K562 (cell line): ENCODE measurements at regions not wholly inside any gene's neighbourhood (a gene's known extent, or its start where the extent isn't known, plus 50 kb on each side); places are given as distances from the start of the nearest gene placed in this dataset.

Source experiments
- ATAC-seq: fragments of 200-7000 bp; cut with Tn5 transposase; 3 replicates; pipeline ENCODE4 v1.9.1; 2020; ENCODE audit warnings: moderate library complexity
- BruUV-seq: library from RNA; stranded (reverse); fragments of 400-500 nt; replicated peaks from 2 replicates; lab custom pipeline; 2021; lab: Mats Ljungman, UMichigan
- CTCF ChIA-PET: fragments of 300-600 bp; formaldehyde crosslinking; extraction: SDS; loops from one replicate; lab custom pipeline; 2021; ENCODE audit warnings: low intra/inter-chr PET ratio; lab: Yijun Ruan, JAX
- POLR2A ChIA-PET: fragments of 300-600, 350-650 bp; sonication (Branson Sonifier 250); formaldehyde crosslinking; extraction: SDS; loops from one replicate; lab custom pipeline; 2021; ENCODE audit warnings: antibody characterized with exemption, inconsistent platforms; lab: Yijun Ruan, JAX
- DNase-seq, 4 experiments: peaks; one replicate each; pipeline versions ENCODE4 v3.0.0 to v3.0.0-alpha.2; 2011 to 2018; ENCODE audit warnings: low spot score in 3 of 4, mixed read lengths in 3 of 4; ENCODE audit errors: extremely low read depth in 1 of 4
- FAIRE-seq: peaks from 2 replicates; lab custom pipeline; 2011; peaks lifted over from hg19 to GRCh38; lab: Jason Lieb, UNC
- H2AFZ ChIP-seq: 2 replicates; pipeline ENCODE4 v1.6.0; 2011; ENCODE audit warnings: low read depth, low read length, control low read depth, inconsistent platforms
- H3K27ac ChIP-seq: fragments of 200-600 bp; 3 replicates; pipeline ENCODE4 v1.8.0; 2011; ENCODE audit warnings: low read depth, mild to moderate bottlenecking, control low read depth, inconsistent platforms, low read length, moderate library complexity, mixed read lengths; ENCODE audit errors: extremely low read depth
- H3K27me3 ChIP-seq, 2 experiments: fragments of 300-600 bp in 1 of 2; 2 replicates in 1 of 2; 3 replicates in 1 of 2; pipeline versions ENCODE4 v1.6.0 to v1.8.0; 2011; ENCODE audit warnings: inconsistent platforms in 2 of 2, low read length in 2 of 2, mild to moderate bottlenecking in 1 of 2, mixed read lengths in 1 of 2, moderate library complexity in 1 of 2; ENCODE audit not compliant: control insufficient read depth in 2 of 2, insufficient read depth in 2 of 2
- H3K36me3 ChIP-seq: fragments of 300-600 bp; 3 replicates; pipeline ENCODE4 v1.8.0; 2011; ENCODE audit warnings: mild to moderate bottlenecking, low read length, inconsistent platforms; ENCODE audit not compliant: control insufficient read depth, insufficient read depth
- H3K4me1 ChIP-seq, 2 experiments: fragments of 200-600 bp in 1 of 2; replicated peaks in 1 of 2; 2 replicates in 1 of 2; 3 replicates in 1 of 2; pipeline versions ENCODE4 v1.5.1 to v1.8.0; 2011; ENCODE audit warnings: inconsistent platforms in 2 of 2, low read length in 2 of 2, mild to moderate bottlenecking in 1 of 2, mixed read lengths in 1 of 2, moderate library complexity in 1 of 2; ENCODE audit not compliant: control insufficient read depth in 2 of 2, insufficient read depth in 2 of 2
- H3K4me2 ChIP-seq: 2 replicates; pipeline ENCODE4 v1.6.1; 2011; ENCODE audit warnings: low read length, control low read depth, inconsistent platforms, mixed read lengths; ENCODE audit not compliant: insufficient read depth
- H3K4me3 ChIP-seq: fragments of 200-600 bp; sonication (generic), shearing (Covaris generic); 2 replicates; pipeline ENCODE4 v1.5.1; 2016; ENCODE audit warnings: control low read depth, inconsistent platforms
- H3K79me2 ChIP-seq: fragments of 200-600 bp; 3 replicates; pipeline ENCODE4 v1.8.0; 2011; ENCODE audit warnings: low read length, inconsistent platforms; ENCODE audit not compliant: control insufficient read depth, insufficient read depth
- H3K9ac ChIP-seq, 2 experiments: 2 replicates each; pipeline versions ENCODE4 v1.6.0 to v1.6.1; 2011; ENCODE audit warnings: low read depth in 2 of 2, low read length in 2 of 2, control low read depth in 1 of 2, inconsistent platforms in 1 of 2, mild to moderate bottlenecking in 1 of 2, mixed read lengths in 1 of 2; ENCODE audit not compliant: insufficient read depth in 1 of 2
- H3K9me1 ChIP-seq: one replicate; pipeline ENCODE4 v1.6.0; 2011; ENCODE audit warnings: inconsistent platforms, mild to moderate bottlenecking, low read length, moderate library complexity; ENCODE audit not compliant: control insufficient read depth, insufficient read depth
- H3K9me3 ChIP-seq: replicated peaks from 2 replicates; pipeline ENCODE4 v1.5.1; 2011; ENCODE audit warnings: low read depth, low read length, inconsistent platforms; ENCODE audit not compliant: control insufficient read depth, insufficient read depth
- H4K20me1 ChIP-seq: replicated peaks from 2 replicates; pipeline ENCODE4 v1.6.1; 2011; ENCODE audit warnings: low read length, inconsistent platforms, mixed read lengths; ENCODE audit not compliant: control insufficient read depth, insufficient read depth
- BCOR ChIP-seq: fragments of 450-650 bp; IDR thresholded peaks from 2 replicates; pipeline ENCODE4 v1.6.1; 2016
- CBX3 ChIP-seq, 2 experiments: IDR thresholded peaks; 1 replicate in 1 of 2; 2 replicates in 1 of 2; pipeline ENCODE4 v1.6.1; 2012; ENCODE audit warnings: inconsistent platforms in 2 of 2, low read length in 2 of 2, borderline replicate concordance in 1 of 2, control low read depth in 1 of 2
- CREB3 ChIP-seq: fragments of 450-650 bp; conservative IDR thresholded peaks from 2 replicates; pipeline ENCODE4 v1.6.1; 2016; ENCODE audit warnings: missing genetic modification characterization, low read depth, mild to moderate bottlenecking, missing compliant biosample characterization, moderate library complexity
- CREM ChIP-seq: IDR thresholded peaks from 2 replicates; pipeline ENCODE4 v1.6.1; 2014; ENCODE audit warnings: antibody characterized with exemption, low read depth
- DEAF1 ChIP-seq: fragments of 450-650 bp; formaldehyde crosslinking; IDR thresholded peaks from 2 replicates; pipeline ENCODE4 v1.4.0; 2020; ENCODE audit warnings: mild to moderate bottlenecking, moderate library complexity
- GTF2E2 ChIP-seq: fragments of 200-800 bp; sonication (Bioruptor generic); IDR thresholded peaks from 2 replicates; pipeline ENCODE4 v1.6.1; 2016; ENCODE audit warnings: missing genetic modification characterization, missing compliant biosample characterization
- HDAC2 ChIP-seq: fragments of 450-650 bp; IDR thresholded peaks from 2 replicates; pipeline ENCODE4 v1.6.1; 2016; ENCODE audit warnings: mild to moderate bottlenecking
- HNRNPUL1 ChIP-seq: fragments of 200-400 bp; formaldehyde crosslinking; IDR thresholded peaks from 2 replicates; pipeline ENCODE4 v1.6.1; 2017; ENCODE audit warnings: low read length
- JUND ChIP-seq, 2 experiments: IDR thresholded peaks; 2 replicates in 1 of 2; 3 replicates in 1 of 2; pipeline ENCODE4 v1.6.1; 2011; ENCODE audit warnings: borderline replicate concordance in 2 of 2, low read depth in 2 of 2, low read length in 2 of 2, improper control_type of control experiment in 1 of 2, missing biosample characterization in 1 of 2, missing genetic modification characterization in 1 of 2, missing genetic modification reagents in 1 of 2
- MCM2 ChIP-seq: fragments of 450-650 bp; IDR thresholded peaks from 2 replicates; pipeline ENCODE4 v1.6.1; 2017; ENCODE audit warnings: low read depth, mild to moderate bottlenecking
- SLC30A9 ChIP-seq: fragments of 250-450 bp; sonication (Bioruptor Pico); IDR thresholded peaks from 2 replicates; pipeline ENCODE4 v1.8.0; 2022; ENCODE audit warnings: mild to moderate bottlenecking, moderate library complexity
- TAF7 ChIP-seq: fragments of 450-650 bp; IDR thresholded peaks from 2 replicates; pipeline ENCODE4 v1.6.1; 2016; ENCODE audit warnings: missing genetic modification characterization, missing compliant biosample characterization
- TAL1 ChIP-seq: fragments of 450-650 bp; IDR thresholded peaks from 2 replicates; pipeline ENCODE4 v1.6.1; 2016; ENCODE audit warnings: mild to moderate bottlenecking
- TRIM28 ChIP-seq: fragments of 450-650 bp; IDR thresholded peaks from 2 replicates; pipeline ENCODE4 v1.6.1; 2017
- ZC3H8 ChIP-seq: fragments of 450-650 bp; IDR thresholded peaks from 2 replicates; pipeline ENCODE4 v1.6.1; 2017
- ZNF143 ChIP-seq: sonication (generic); formaldehyde crosslinking; IDR thresholded peaks from 2 replicates; pipeline ENCODE4 v1.9.0; 2022; ENCODE audit warnings: mild to moderate bottlenecking, missing genetic modification reagents
- ZNF324 ChIP-seq: fragments of 250-450 bp; sonication (Bioruptor Pico); IDR thresholded peaks from 2 replicates; pipeline ENCODE4 v1.4.0; 2020; ENCODE audit warnings: mild to moderate bottlenecking
- WGBS: fragments of 100-300 bp; shearing (Covaris generic); methylation state at CpG from one replicate; pipeline ENCODE4 v1.1.6; 2016; ENCODE audit warnings: low coverage, mixed read lengths; ENCODE audit not compliant: insufficient coverage; ENCODE audit errors: missing lambda C conversion rate; 5-methylcytosine and 5-hydroxymethylcytosine counted together
- in situ Hi-C: fragments of 300-500 bp; cut with MboI; formaldehyde crosslinking; loops from 4 replicates; pipeline ENCODE4 v1.15.0; 2018; ENCODE audit warnings: inconsistent platforms, mixed read lengths
- intact Hi-C: fragments of 100-400 bp; cut with micrococcal nuclease; formaldehyde crosslinking; loops from 2 replicates; pipeline ENCODE4 v1.14.2; 2022

- no TSS peak for BruUV-seq
- Histone ChIP-seq H2AFZ (0 out of 2 replicates have a peak overlapping the region, but pooled peaks have one; percentile 76), H4K20me1 (no peaks in the 10 kb centered on the region), H3K9me1 (no peaks in the 10 kb centered on the region), H3K36me3 (no peaks in the 10 kb centered on the region), H3K79me2 (no peaks in the 10 kb centered on the region), H3K9ac (0 out of 4 replicates have a peak overlapping the region, but pooled peaks of 1 of the 2 experiments have one; percentile 48), H3K27me3 (no peaks in the 10 kb centered on the region), H3K27ac (peak overlapping the region; percentile 66; the same call in 2 of the 3 replicates), H3K9me3 (peaks cover 3% of the 10 kb centered on the region), H3K4me1 (peaks cover 0 to 21% of the 10 kb centered on the region in 2 experiments; a peak in 3 of 5 replicates), H3K4me2 (no peak overlapping the region), H3K4me3 (no peak overlapping the region)
- ChIA-PET POLR2A (interaction anchor here (0.6 to 1.3 kb wide), 5 partner anchors 10 to 80 kb away, joined by 3 to 4 read pairs (median 4); no protein-coding TSS in a partner anchor), CTCF (no interaction called here)
- no peak for DNase-seq
- in situ Hi-C loops: no loop called here
- intact Hi-C loops: no loop called here
- FAIRE-seq: no peak
- no peak for ATAC-seq
- WGBS: 54% methylated on average over 1 of the region's 1 CpG
- TF ChIP-seq BCOR: peak; percentile 76
- no peak for TF ChIP-seq CREB3
- TF ChIP-seq SLC30A9 (CRISPR knock-in tag): no peak
- peak; percentile 4; the same call in 1 of the 2 replicates for TF ChIP-seq TAL1
- TF ChIP-seq JUND (IDR thresholded peaks at IDR 0.05; ENCODE audit: borderline replicate concordance, low read depth, low read length): peak; percentile 12; the same call in 1 of the 2 replicates
- TF ChIP-seq JUND (tag; IDR thresholded peaks at IDR 0.05; ENCODE audit: borderline replicate concordance, low read depth, low read length): no peak; the same call in 2 of the 3 replicates
- peak in 1 of 2 experiments; percentile 56; a peak in 1 of 3 replicates for TF ChIP-seq CBX3 (IDR thresholded peaks at IDR 0.05; ENCODE audit: borderline replicate concordance in 1 of 2, low read length in 2 of 2)
- TF ChIP-seq TRIM28: no peak
- TF ChIP-seq MCM2: no peak
- TF ChIP-seq DEAF1 (CRISPR knock-in tag): no peak
- TF ChIP-seq GTF2E2: 0 out of 2 replicates have a peak, but pooled peaks have one; percentile 29
- TF ChIP-seq TAF7 (tag): no peak
- TF ChIP-seq CREM: no peak
- no peak for TF ChIP-seq HNRNPUL1
- 0 out of 2 replicates have a peak, but pooled peaks have one; percentile 15 for TF ChIP-seq ZC3H8
- no peak for TF ChIP-seq ZNF324
- TF ChIP-seq ZNF143 (CRISPR knock-in tag): no peak
- 0 out of 2 replicates have a peak, but pooled peaks have one; percentile 61 for TF ChIP-seq HDAC2
Observed at GRCh38 chr12:116347265-116347664, 69.8 kb upstream of the MED13L start.
